MM.1S (cell line): ENCODE measurements at regions not wholly inside any gene's neighbourhood (a gene's known extent, or its start where the extent isn't known, plus 50 kb on each side); places are given as distances from the start of the nearest gene placed in this dataset.

Experiments
- DNase-seq: peaks from one replicate; pipeline ENCODE4 v3.0.0-alpha.2; 2015
- H2AFZ ChIP-seq: fragments of 300-600 bp; sonication (generic); 2 replicates; pipeline ENCODE4 v1.6.0; 2016; ENCODE audit warnings: antibody characterized with exemption, low read length
- H3F3A ChIP-seq: fragments of 300-600 bp; sonication (generic); 2 replicates; pipeline ENCODE4 v1.6.1; 2016; ENCODE audit warnings: mild to moderate bottlenecking, antibody characterized with exemption, low read length, moderate library complexity, mixed read lengths; ENCODE audit not compliant: insufficient read depth
- H3K27ac ChIP-seq: fragments of 300-600 bp; sonication (generic); 2 replicates; pipeline ENCODE4 v1.5.1; 2016; ENCODE audit warnings: mild to moderate bottlenecking, low read length
- H3K27me3 ChIP-seq: fragments of 300-600 bp; sonication (generic); replicated peaks from 2 replicates; pipeline ENCODE4 v1.6.0; 2016; ENCODE audit warnings: low read length; ENCODE audit not compliant: insufficient read depth
- H3K36me3 ChIP-seq: fragments of 300-600 bp; sonication (generic); replicated peaks from 2 replicates; pipeline ENCODE4 v1.6.1; 2016; ENCODE audit warnings: mild to moderate bottlenecking, low read length, mixed read lengths; ENCODE audit not compliant: insufficient read depth
- H3K4me1 ChIP-seq: fragments of 300-600 bp; sonication (generic); 2 replicates; pipeline ENCODE4 v1.6.1; 2016; ENCODE audit warnings: low read length, mixed read lengths
- H3K4me2 ChIP-seq: fragments of 300-600 bp; sonication (generic); 2 replicates; pipeline ENCODE4 v1.6.0; 2016; ENCODE audit warnings: low read depth, low read length
- H3K4me3 ChIP-seq: fragments of 300-600 bp; sonication (generic); 2 replicates; pipeline ENCODE4 v1.5.1; 2016; ENCODE audit warnings: low read length, mixed read lengths
- H3K79me2 ChIP-seq: fragments of 300-600 bp; sonication (generic); 2 replicates; pipeline ENCODE4 v1.6.1; 2016; ENCODE audit warnings: mixed run types, low read length, mixed read lengths
- H3K9ac ChIP-seq: fragments of 300-600 bp; sonication (generic); 2 replicates; pipeline ENCODE4 v1.6.1; 2016; ENCODE audit warnings: low read length, mixed read lengths
- H3K9me2 ChIP-seq: fragments of 300-600 bp; sonication (generic); replicated peaks from 2 replicates; pipeline ENCODE4 v1.6.1; 2016; ENCODE audit warnings: mild to moderate bottlenecking, low read length, mixed read lengths; ENCODE audit not compliant: insufficient read depth
- H3K9me3 ChIP-seq: fragments of 300-600 bp; sonication (generic); replicated peaks from 2 replicates; pipeline ENCODE4 v1.6.1; 2016; ENCODE audit warnings: mild to moderate bottlenecking, low read length, mixed read lengths; ENCODE audit not compliant: insufficient read depth
- H4K20me1 ChIP-seq: fragments of 300-600 bp; sonication (generic); 2 replicates; pipeline ENCODE4 v1.6.1; 2016; ENCODE audit warnings: mild to moderate bottlenecking, low read length, moderate library complexity, mixed read lengths; ENCODE audit not compliant: insufficient read depth
- EZH2 ChIP-seq: fragments of 300-600 bp; sonication (generic); optimal IDR thresholded peaks from 2 replicates; pipeline ENCODE3; 2017; ENCODE audit warnings: low read depth, mild to moderate bottlenecking, antibody characterized with exemption, low read length, mixed read lengths
- EZH2phosphoT487 ChIP-seq: fragments of 300-600 bp; sonication (generic); IDR thresholded peaks from 2 replicates; pipeline ENCODE4 v1.6.1; 2018; ENCODE audit warnings: antibody characterized with exemption, low read length
- TF ChIP-seq, protein P1 (sequence below): fragments of 300-600 bp; sonication (generic); IDR thresholded peaks from 2 replicates; pipeline ENCODE4 v1.5.1; 2016; ENCODE audit warnings: antibody characterized with exemption, low read length, mixed read lengths

DNA sequence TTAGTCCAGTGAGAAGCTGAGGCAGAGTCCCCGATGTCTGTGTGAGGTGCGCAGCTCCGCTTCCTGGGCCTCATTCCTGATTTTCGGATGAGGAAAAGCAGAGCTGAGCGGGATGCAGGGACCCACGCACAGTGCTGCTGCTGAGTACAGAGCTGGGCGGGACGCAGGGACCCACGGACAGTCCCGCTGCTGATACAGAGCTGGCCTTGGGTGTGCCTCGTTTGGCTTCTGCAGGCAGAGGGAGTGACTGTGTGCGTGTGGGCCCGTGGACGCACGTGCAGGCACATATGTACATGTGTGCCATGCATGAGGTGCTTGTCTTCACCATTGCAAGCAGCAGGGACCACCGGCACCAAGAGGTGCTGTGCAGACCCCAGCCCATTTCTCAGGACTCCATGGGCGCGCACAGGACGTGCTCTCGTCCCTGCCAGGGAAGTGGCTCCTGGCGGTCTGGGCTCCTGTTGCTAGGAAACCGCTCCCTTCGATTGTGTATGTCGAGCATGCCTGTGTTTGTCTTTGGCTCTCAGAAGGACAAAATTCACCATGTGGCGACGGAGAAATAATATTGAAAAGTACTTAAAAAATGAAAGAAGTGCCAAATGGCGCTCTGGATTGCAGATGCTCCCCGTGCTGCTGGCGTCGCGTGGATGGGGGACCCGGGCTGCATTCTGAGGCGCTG is 303.8 kb upstream of the MKI67 start:
- H3F3A ChIP-seq = no peaks in the 10 kb centered on the region
- no peak for DNase-seq
- no peaks in the 10 kb centered on the region for H3K9me2 ChIP-seq
- no peaks in the 10 kb centered on the region for H3K36me3 ChIP-seq
- H3K9ac ChIP-seq = no peak overlapping the region
- H3K79me2 ChIP-seq = no peaks in the 10 kb centered on the region
- H3K4me1 ChIP-seq = no peaks in the 10 kb centered on the region
- TF ChIP-seq, protein P1, sequence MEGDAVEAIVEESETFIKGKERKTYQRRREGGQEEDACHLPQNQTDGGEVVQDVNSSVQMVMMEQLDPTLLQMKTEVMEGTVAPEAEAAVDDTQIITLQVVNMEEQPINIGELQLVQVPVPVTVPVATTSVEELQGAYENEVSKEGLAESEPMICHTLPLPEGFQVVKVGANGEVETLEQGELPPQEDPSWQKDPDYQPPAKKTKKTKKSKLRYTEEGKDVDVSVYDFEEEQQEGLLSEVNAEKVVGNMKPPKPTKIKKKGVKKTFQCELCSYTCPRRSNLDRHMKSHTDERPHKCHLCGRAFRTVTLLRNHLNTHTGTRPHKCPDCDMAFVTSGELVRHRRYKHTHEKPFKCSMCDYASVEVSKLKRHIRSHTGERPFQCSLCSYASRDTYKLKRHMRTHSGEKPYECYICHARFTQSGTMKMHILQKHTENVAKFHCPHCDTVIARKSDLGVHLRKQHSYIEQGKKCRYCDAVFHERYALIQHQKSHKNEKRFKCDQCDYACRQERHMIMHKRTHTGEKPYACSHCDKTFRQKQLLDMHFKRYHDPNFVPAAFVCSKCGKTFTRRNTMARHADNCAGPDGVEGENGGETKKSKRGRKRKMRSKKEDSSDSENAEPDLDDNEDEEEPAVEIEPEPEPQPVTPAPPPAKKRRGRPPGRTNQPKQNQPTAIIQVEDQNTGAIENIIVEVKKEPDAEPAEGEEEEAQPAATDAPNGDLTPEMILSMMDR = no peak
- TF ChIP-seq EZH2 (no peak), EZH2phosphoT487 (no peak)
- H3K4me3 ChIP-seq = no peak overlapping the region
- no peak overlapping the region for H3K4me2 ChIP-seq
- no peaks in the 10 kb centered on the region for H3K9me3 ChIP-seq
- H4K20me1 ChIP-seq = no peaks in the 10 kb centered on the region
- no peak overlapping the region for H3K27ac ChIP-seq
- H2AFZ ChIP-seq = no peak overlapping the region
- peaks cover 21% of the 10 kb centered on the region; the same call in 1 of the 2 replicates for H3K27me3 ChIP-seq

DNA sequence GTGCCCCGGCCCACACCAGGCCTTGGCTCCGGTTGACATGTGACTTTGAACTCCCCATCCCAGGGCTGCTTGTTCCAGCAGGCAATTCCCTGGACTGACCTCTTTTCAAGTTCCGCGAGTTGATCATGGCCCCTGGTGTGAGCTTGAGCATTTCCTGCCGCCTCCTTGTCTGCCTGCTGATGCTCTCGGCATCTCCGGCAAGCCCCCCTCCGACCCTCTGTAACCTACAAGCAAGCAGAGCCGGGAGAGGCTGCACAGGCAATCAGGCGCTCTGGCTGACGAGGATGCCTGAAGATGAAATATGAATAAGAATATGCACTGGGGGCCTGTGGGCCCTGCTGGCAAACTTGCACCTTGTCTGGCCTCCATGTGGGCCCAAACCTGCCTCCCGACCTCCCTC is 304.9 kb upstream of the MKI67 start:
- TF ChIP-seq, protein P1 = no peak
- TF ChIP-seq EZH2 (no peak), EZH2phosphoT487 (no peak)
- Histone ChIP-seq H4K20me1 (no peaks in the 10 kb centered on the region), H3K79me2 (no peaks in the 10 kb centered on the region), H3K36me3 (no peaks in the 10 kb centered on the region), H3K9me3 (no peaks in the 10 kb centered on the region), H3K9ac (no peak overlapping the region), H3K4me2 (no peak overlapping the region), H2AFZ (no peak overlapping the region), H3K4me1 (no peaks in the 10 kb centered on the region), H3K9me2 (no peaks in the 10 kb centered on the region), H3F3A (no peaks in the 10 kb centered on the region), H3K27ac (no peak overlapping the region), H3K27me3 (peaks cover 21% of the 10 kb centered on the region; the same call in 1 of the 2 replicates), H3K4me3 (no peak overlapping the region)
- no peak for DNase-seq

DNA sequence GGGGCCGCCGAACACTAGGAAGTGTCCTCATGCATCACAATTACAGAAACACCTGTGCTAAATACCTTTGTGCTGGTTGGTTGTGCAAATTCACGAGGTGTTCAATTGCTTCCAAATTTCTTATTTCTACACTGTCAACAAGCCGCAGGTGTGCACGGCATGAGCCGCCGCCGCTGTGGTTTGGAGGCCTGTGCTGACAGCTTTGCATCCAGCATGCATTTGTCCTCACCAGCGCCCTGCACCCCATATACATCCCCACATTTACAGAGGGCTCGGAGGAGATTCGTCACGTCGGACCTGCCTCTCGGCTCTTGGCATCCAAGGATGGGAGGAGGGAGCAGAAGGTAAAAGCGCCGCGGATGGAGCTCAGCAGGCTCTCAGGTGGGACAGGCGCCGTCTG is 305.3 kb upstream of the MKI67 start:
- peaks cover 21% of the 10 kb centered on the region; the same call in 1 of the 2 replicates for H3K27me3 ChIP-seq
- TF ChIP-seq EZH2phosphoT487 = no peak
- TF ChIP-seq, protein P1 = no peak
- TF ChIP-seq EZH2 = no peak
- H3K36me3 ChIP-seq = no peaks in the 10 kb centered on the region
- no peak overlapping the region for H2AFZ ChIP-seq
- no peaks in the 10 kb centered on the region for H3K4me1 ChIP-seq
- no peaks in the 10 kb centered on the region for H4K20me1 ChIP-seq
- H3K27ac ChIP-seq = no peak overlapping the region
- no peaks in the 10 kb centered on the region for H3F3A ChIP-seq
- no peak overlapping the region for H3K4me3 ChIP-seq
- H3K79me2 ChIP-seq = no peaks in the 10 kb centered on the region
- no peaks in the 10 kb centered on the region for H3K9me2 ChIP-seq
- H3K4me2 ChIP-seq = no peak overlapping the region
- no peaks in the 10 kb centered on the region for H3K9me3 ChIP-seq
- no peak overlapping the region for H3K9ac ChIP-seq
- no peak for DNase-seq
